Esophagus squamous epithelium (tissue), 4 donors: ENCODE measurements at regions not wholly inside any gene's neighbourhood (a gene's known extent, or its start where the extent isn't known, plus 50 kb on each side); places are given as distances from the start of the nearest gene placed in this dataset.

Experiments used
- POLR2A ChIP-seq, 4 donors: fragments of 450-650 bp; IDR thresholded peaks; one replicate each; pipeline ENCODE4 v1.6.1; 2017; ENCODE audit warnings: antibody characterized with exemption in 4 of 4, mild to moderate bottlenecking in 4 of 4, moderate library complexity in 3 of 4
- TF ChIP-seq, protein P1 (sequence below), 6 experiments: fragments of 450-650 bp in 4 of 6; fragments of 200-600 bp in 2 of 6; sonication (generic) in 2 of 6; IDR thresholded peaks; one replicate each; pipeline ENCODE4 v1.5.1; 2016 to 2019; ENCODE audit warnings: antibody characterized with exemption in 6 of 6, mild to moderate bottlenecking in 4 of 6, moderate library complexity in 4 of 6

GRCh38 chr2:234753701-234754100 lies 198.1 kb upstream of the SH3BP4 start:
- TF ChIP-seq, protein P1, sequence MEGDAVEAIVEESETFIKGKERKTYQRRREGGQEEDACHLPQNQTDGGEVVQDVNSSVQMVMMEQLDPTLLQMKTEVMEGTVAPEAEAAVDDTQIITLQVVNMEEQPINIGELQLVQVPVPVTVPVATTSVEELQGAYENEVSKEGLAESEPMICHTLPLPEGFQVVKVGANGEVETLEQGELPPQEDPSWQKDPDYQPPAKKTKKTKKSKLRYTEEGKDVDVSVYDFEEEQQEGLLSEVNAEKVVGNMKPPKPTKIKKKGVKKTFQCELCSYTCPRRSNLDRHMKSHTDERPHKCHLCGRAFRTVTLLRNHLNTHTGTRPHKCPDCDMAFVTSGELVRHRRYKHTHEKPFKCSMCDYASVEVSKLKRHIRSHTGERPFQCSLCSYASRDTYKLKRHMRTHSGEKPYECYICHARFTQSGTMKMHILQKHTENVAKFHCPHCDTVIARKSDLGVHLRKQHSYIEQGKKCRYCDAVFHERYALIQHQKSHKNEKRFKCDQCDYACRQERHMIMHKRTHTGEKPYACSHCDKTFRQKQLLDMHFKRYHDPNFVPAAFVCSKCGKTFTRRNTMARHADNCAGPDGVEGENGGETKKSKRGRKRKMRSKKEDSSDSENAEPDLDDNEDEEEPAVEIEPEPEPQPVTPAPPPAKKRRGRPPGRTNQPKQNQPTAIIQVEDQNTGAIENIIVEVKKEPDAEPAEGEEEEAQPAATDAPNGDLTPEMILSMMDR (IDR thresholded peaks at IDR 0.05), result no peak
- no peak for TF ChIP-seq POLR2A (IDR thresholded peaks at IDR 0.05)
